Naive thymus-derived CD8-positive, alpha-beta T cell (primary cell): ENCODE measurements at regions not wholly inside any gene's neighbourhood (a gene's known extent, or its start where the extent isn't known, plus 50 kb on each side); places are given as distances from the start of the nearest gene placed in this dataset.

Experiments used
- ATAC-seq, 2 donors: fragments of 150-1000 bp; cut with Tn5 transposase in 1 of 2; sonication (Bioruptor Pico), chemical (Tn5 transposase) in 1 of 2; 1 replicate in 1 of 2; 2 replicates in 1 of 2; pipeline ENCODE4 v1.10.0; 2021; ENCODE audit warnings: mild to moderate bottlenecking in 2 of 2, moderate library complexity in 2 of 2
- POLR2A ChIA-PET: fragments of 350-600 bp; sonication (Branson Sonifier 250); formaldehyde crosslinking; loops from one replicate; lab custom pipeline; 2021; ENCODE audit warnings: antibody characterized with exemption; lab: Charles Lee
- DNase-seq, 10 donors: peaks; one replicate each; pipeline versions ENCODE4 v3.0.0 to v3.0.0-alpha.2; 2020 to 2022
- H3K27ac Mint-ChIP-seq, 10 donors: one replicate each; pipeline ENCODE4 v1.8.0; 2020 to 2022; ENCODE audit warnings: mild to moderate bottlenecking in 10 of 10, mixed read lengths in 10 of 10, moderate library complexity in 4 of 10, inconsistent platforms in 1 of 10
- H3K27me3 Mint-ChIP-seq, 5 donors: one replicate each; pipeline ENCODE4 v1.8.0; 2021 to 2022; ENCODE audit warnings: mixed read lengths in 5 of 5
- H3K36me3 Mint-ChIP-seq, 3 donors: one replicate each; pipeline ENCODE4 v1.8.0; 2020 to 2022; ENCODE audit warnings: mixed read lengths in 3 of 3, mild to moderate bottlenecking in 2 of 3, inconsistent platforms in 1 of 3
- H3K4me1 Mint-ChIP-seq, 4 donors: one replicate each; pipeline ENCODE4 v1.8.0; 2021 to 2022; ENCODE audit warnings: mixed read lengths in 4 of 4
- H3K4me3 Mint-ChIP-seq, 10 donors: one replicate each; pipeline ENCODE4 v1.8.0; 2020 to 2022; ENCODE audit warnings: mild to moderate bottlenecking in 10 of 10, mixed read lengths in 10 of 10, moderate library complexity in 6 of 10, inconsistent platforms in 1 of 10
- H3K9me3 Mint-ChIP-seq, 9 donors: one replicate each; pipeline ENCODE4 v1.8.0; 2020 to 2022; ENCODE audit warnings: mixed read lengths in 9 of 9, mild to moderate bottlenecking in 3 of 9, inconsistent platforms in 1 of 9, moderate library complexity in 1 of 9

- peaks cover 0 to 20% (median 4%) of the 10 kb centered on the region in 5 donors for H3K27me3 Mint-ChIP-seq
- peak overlapping the region in 1 of 10 donors; percentile 34 for H3K27ac Mint-ChIP-seq
- H3K4me3 Mint-ChIP-seq: no peak overlapping the region
- no peaks in the 10 kb centered on the region for H3K9me3 Mint-ChIP-seq
- H3K4me1 Mint-ChIP-seq: no peaks in the 10 kb centered on the region
- no peaks in the 10 kb centered on the region for H3K36me3 Mint-ChIP-seq
- POLR2A ChIA-PET: no interaction called here
- no peak for DNase-seq
- no peak for ATAC-seq
These were observed 212.3 kb downstream of the CYP26B1 start for GRCh38 chr2:71935262-71935848.

GRCh38 chr2:71934595-71935261 lies 212.9 kb downstream of the CYP26B1 start:
- no peak for ATAC-seq
- Mint-ChIP-seq H3K4me1 (no peaks in the 10 kb centered on the region), H3K9me3 (no peaks in the 10 kb centered on the region), H3K36me3 (no peaks in the 10 kb centered on the region), H3K4me3 (no peak overlapping the region), H3K27me3 (peaks cover 0 to 20% (median 4%) of the 10 kb centered on the region in 5 donors), H3K27ac (no peak overlapping the region)
- DNase-seq: no peak
- POLR2A ChIA-PET: no interaction called here

DNA sequence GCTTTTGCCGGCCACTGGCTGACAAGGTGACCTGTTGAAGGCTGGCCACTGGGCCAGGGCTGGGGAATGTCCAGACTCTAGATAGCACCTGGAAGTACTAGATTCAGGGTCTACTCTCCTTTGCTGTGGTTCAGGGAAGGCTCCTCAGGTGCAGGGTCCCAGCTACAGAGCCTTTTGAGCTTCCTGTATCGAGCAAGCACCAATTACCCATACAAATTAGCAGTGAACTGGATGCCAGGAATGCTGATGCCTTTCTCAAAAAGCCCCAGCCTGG lies 213.4 kb downstream of the CYP26B1 start:
- no peak overlapping the region for H3K27ac Mint-ChIP-seq
- DNase-seq: no peak
- H3K9me3 Mint-ChIP-seq: no peaks in the 10 kb centered on the region
- ATAC-seq: no peak
- POLR2A ChIA-PET: no interaction called here
- no peak overlapping the region for H3K4me3 Mint-ChIP-seq
- H3K4me1 Mint-ChIP-seq: no peaks in the 10 kb centered on the region
- H3K36me3 Mint-ChIP-seq: no peaks in the 10 kb centered on the region
- H3K27me3 Mint-ChIP-seq: peaks cover 0 to 20% (median 4%) of the 10 kb centered on the region in 5 donors

GRCh38 chr2:71933467-71934319 lies 214.0 kb downstream of the CYP26B1 start:
- Mint-ChIP-seq H3K4me3 (no peak overlapping the region), H3K4me1 (no peaks in the 10 kb centered on the region), H3K36me3 (no peaks in the 10 kb centered on the region), H3K27ac (no peak overlapping the region), H3K27me3 (peaks cover 0 to 15% (median 4%) of the 10 kb centered on the region in 5 donors), H3K9me3 (no peaks in the 10 kb centered on the region)
- POLR2A ChIA-PET: no interaction called here
- no peak for ATAC-seq
- no peak for DNase-seq

DNA sequence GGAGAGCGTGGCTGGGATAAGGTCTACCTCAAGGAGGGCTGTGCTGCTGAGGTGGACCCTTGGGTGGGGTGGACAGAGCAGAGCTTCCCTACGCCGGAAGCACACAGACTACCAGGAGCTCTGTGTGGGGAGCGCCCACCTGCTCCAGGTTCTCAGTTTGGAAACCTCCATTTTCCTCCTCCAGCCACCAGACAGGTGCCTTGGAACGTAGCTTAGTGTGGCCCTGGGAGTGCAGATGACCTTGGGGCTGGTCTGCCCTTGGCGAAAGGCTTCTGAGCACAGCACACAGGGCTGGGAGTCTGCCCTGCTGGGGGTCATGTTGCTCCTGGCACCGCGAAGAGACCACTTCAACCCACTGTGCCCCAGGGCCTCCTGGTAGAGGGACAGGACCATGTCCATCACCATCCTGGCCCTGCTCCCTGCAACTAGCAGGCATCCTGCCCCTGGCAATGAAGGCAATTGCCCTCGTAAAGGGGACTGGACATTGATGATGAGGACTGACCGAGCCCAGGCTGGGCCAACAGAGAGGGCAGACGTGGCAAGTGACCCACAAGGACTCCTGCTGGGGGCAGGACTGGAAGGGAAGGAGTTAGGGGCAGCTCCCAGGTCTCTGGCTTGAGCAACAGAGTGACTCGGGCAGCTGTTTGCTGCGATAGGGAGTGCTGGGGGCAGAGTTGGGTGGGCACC lies 214.7 kb downstream of the CYP26B1 start:
- ATAC-seq (no peak), DNase-seq (no peak)
- H3K36me3 Mint-ChIP-seq: no peaks in the 10 kb centered on the region
- no peaks in the 10 kb centered on the region for H3K9me3 Mint-ChIP-seq
- no peaks in the 10 kb centered on the region for H3K4me1 Mint-ChIP-seq
- no peak overlapping the region for H3K27ac Mint-ChIP-seq
- no peak overlapping the region for H3K4me3 Mint-ChIP-seq
- peaks cover 0 to 15% (median 4%) of the 10 kb centered on the region in 5 donors for H3K27me3 Mint-ChIP-seq
- POLR2A ChIA-PET: no interaction called here

DNA sequence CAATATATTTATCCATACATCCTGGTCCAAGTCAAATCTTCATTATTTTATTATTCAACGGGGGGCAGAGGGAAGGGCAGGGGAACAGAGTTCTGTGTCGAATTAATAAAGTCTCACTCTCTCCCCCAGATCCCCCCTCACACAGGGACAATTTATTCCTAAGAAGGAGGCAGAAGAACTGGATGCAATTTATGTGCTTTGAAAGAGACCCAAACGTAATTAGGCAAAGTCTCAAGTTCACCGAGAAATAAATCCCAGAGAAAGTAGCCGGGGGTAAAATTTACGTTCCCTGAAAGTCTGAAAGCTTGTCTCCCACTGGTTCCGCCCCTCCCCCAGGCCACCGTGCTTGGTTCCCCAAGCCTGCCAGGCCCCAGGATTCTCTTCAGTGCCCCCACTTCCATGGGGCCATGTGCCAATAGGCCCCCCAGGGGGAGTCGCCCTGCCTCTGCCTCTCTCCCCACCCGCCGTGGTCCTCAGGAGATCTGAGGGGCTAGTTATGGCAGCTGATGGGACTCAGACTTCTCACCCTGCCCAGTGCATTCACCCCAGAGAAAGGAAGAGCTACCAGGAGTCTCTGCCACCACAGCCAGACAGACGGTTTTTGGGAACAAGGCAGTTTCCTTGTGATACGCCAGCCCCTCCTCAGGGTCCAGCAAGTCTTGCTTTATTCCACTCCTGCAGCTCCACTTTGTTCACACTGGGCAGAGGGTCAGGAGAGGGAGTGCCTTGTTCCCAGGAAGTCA lies 215.5 kb downstream of the CYP26B1 start:
- Mint-ChIP-seq H3K4me1 (no peaks in the 10 kb centered on the region), H3K4me3 (no peak overlapping the region), H3K27me3 (peaks cover 0 to 15% (median 4%) of the 10 kb centered on the region in 5 donors), H3K36me3 (no peaks in the 10 kb centered on the region), H3K27ac (no peak overlapping the region), H3K9me3 (no peaks in the 10 kb centered on the region)
- no peak for ATAC-seq
- no peak for DNase-seq
- POLR2A ChIA-PET: no interaction called here

- Mint-ChIP-seq H3K4me3 (no peak overlapping the region), H3K4me1 (no peaks in the 10 kb centered on the region), H3K27me3 (peaks cover 0 to 15% (median 5%) of the 10 kb centered on the region in 5 donors), H3K9me3 (no peaks in the 10 kb centered on the region), H3K36me3 (no peaks in the 10 kb centered on the region), H3K27ac (no peak overlapping the region)
- ATAC-seq (no peak), DNase-seq (peak in 1 of 10 donors; percentile 4)
- POLR2A ChIA-PET: no interaction called here
These were observed 217.5 kb downstream of the CYP26B1 start for GRCh38 chr2:71930049-71930681.

GRCh38 chr2:71929482-71929772 lies 218.2 kb downstream of the CYP26B1 start:
- no peaks in the 10 kb centered on the region for H3K9me3 Mint-ChIP-seq
- H3K4me1 Mint-ChIP-seq: no peaks in the 10 kb centered on the region
- H3K4me3 Mint-ChIP-seq: no peak overlapping the region
- no peaks in the 10 kb centered on the region for H3K36me3 Mint-ChIP-seq
- DNase-seq (no peak), ATAC-seq (no peak)
- POLR2A ChIA-PET: no interaction called here
- peaks cover 0 to 15% (median 5%) of the 10 kb centered on the region in 5 donors for H3K27me3 Mint-ChIP-seq
- no peak overlapping the region for H3K27ac Mint-ChIP-seq

GRCh38 chr2:71928734-71929481 lies 218.8 kb downstream of the CYP26B1 start:
- Mint-ChIP-seq H3K9me3 (no peaks in the 10 kb centered on the region), H3K27ac (no peak overlapping the region), H3K27me3 (peaks cover 0 to 12% (median 6%) of the 10 kb centered on the region in 5 donors), H3K4me1 (no peaks in the 10 kb centered on the region), H3K4me3 (no peak overlapping the region), H3K36me3 (no peaks in the 10 kb centered on the region)
- DNase-seq: no peak
- POLR2A ChIA-PET: no interaction called here
- no peak for ATAC-seq

DNA sequence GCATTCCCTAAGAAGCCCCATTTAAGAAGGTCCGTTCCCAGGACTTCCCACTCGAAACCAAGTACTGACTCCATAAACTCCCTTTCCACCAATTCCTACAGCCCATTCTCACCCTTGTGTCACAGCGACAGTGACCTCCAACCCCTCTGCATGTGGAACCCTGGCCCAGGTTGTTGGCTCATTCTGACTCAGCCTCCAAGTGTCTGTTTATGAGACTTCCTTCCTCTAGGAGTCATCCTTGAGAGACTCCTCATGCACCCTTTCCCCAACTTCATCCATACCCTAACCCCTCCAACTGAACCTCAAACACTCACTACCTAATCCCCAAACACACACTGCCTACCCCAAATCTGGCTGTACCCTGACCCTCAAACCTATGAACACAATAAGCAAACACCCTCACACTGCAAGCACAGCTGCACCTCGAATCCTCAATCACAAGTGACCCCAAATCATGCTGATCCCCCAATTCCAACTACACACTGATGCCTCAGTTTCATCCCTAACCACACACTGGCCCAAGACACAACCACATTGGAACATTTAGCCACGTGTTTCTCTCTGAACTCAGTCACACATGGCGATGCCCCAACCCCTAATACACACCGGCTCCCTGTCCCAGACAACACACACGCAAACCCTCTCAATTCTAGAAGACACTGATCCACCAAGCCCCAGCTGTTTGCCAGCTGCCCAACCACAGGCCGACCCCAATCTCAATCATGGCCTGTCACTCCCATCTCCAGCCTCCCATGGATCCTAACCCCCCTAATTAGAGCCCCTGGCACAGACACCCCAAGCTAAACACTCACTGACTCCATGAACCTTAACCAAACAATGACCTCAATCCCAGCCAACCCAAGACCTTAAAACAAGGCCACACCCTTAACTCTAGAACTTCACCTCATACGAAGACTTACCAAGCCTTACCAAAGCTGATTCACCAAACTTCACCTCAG lies 219.6 kb downstream of the CYP26B1 start:
- ATAC-seq (no peak), DNase-seq (peak in 1 of 10 donors; percentile 7)
- Mint-ChIP-seq H3K9me3 (no peaks in the 10 kb centered on the region), H3K36me3 (no peaks in the 10 kb centered on the region), H3K27me3 (peaks cover 0 to 6% (median 3%) of the 10 kb centered on the region in 5 donors), H3K4me1 (no peaks in the 10 kb centered on the region), H3K27ac (no peak overlapping the region), H3K4me3 (no peak overlapping the region)
- POLR2A ChIA-PET: no interaction called here
